ENCODE measurements at regions not wholly inside any gene's neighbourhood (a gene's known extent, or its start where the extent isn't known, plus 50 kb on each side); places are given as distances from the start of the nearest gene placed in this dataset.

- no peak overlapping the region for H3K4me3 ChIP-seq (ENCODE audit: low read depth, low read length)
- in situ Hi-C loops (cut with HindIII; ENCODE audit: low sequenced_read_pairs): no loop called here
- no peak for DNase-seq (ENCODE audit: low read depth, low spot score)
- no peak for TF ChIP-seq CTCF (IDR thresholded peaks at IDR 0.05; ENCODE audit: low read depth, low read length)
These were observed 341.1 kb downstream of the BRINP1 start for GRCh38 chr9:119027901-119028699.

- H3K4me3 ChIP-seq (ENCODE audit: low read depth, low read length): no peak overlapping the region
- in situ Hi-C loops (cut with HindIII; ENCODE audit: low sequenced_read_pairs): no loop called here
- no peak for DNase-seq (ENCODE audit: low read depth, low spot score)
- no peak for TF ChIP-seq CTCF (IDR thresholded peaks at IDR 0.05; ENCODE audit: low read depth, low read length)
These were observed 339.3 kb downstream of the BRINP1 start for GRCh38 chr9:119029886-119030285.

GRCh38 chr9:119033596-119033995, 335.6 kb downstream of the BRINP1 start:
- TF ChIP-seq CTCF (IDR thresholded peaks at IDR 0.05; ENCODE audit: low read depth, low read length): no peak
- DNase-seq (ENCODE audit: low read depth, low spot score): no peak
- no peak overlapping the region for H3K4me3 ChIP-seq (ENCODE audit: low read depth, low read length)
- in situ Hi-C loops (cut with HindIII; ENCODE audit: low sequenced_read_pairs): no loop called here

GRCh38 chr9:119036969-119037368, 332.3 kb downstream of the BRINP1 start:
- no peak for TF ChIP-seq CTCF (IDR thresholded peaks at IDR 0.05; ENCODE audit: low read depth, low read length)
- in situ Hi-C loops (cut with HindIII; ENCODE audit: low sequenced_read_pairs): no loop called here
- no peak for DNase-seq (ENCODE audit: low read depth, low spot score)
- no peak overlapping the region for H3K4me3 ChIP-seq (ENCODE audit: low read depth, low read length)

- TF ChIP-seq CTCF (IDR thresholded peaks at IDR 0.05; ENCODE audit: low read depth, low read length): no peak
- in situ Hi-C loops (cut with HindIII; ENCODE audit: low sequenced_read_pairs): no loop called here
- no peak for DNase-seq (ENCODE audit: low read depth, low spot score)
- no peak overlapping the region for H3K4me3 ChIP-seq (ENCODE audit: low read depth, low read length)
These were observed 325.2 kb downstream of the BRINP1 start for GRCh38 chr9:119043996-119044395.

- DNase-seq (ENCODE audit: low read depth, low spot score): no peak
- TF ChIP-seq CTCF (IDR thresholded peaks at IDR 0.05; ENCODE audit: low read depth, low read length): no peak
- no peak overlapping the region for H3K4me3 ChIP-seq (ENCODE audit: low read depth, low read length)
- in situ Hi-C loops (cut with HindIII; ENCODE audit: low sequenced_read_pairs): no loop called here
These were observed 324.4 kb downstream of the BRINP1 start for GRCh38 chr9:119044806-119045205.
